ENCODE measurements at regions not wholly inside any gene's neighbourhood (a gene's known extent, or its start where the extent isn't known, plus 50 kb on each side); places are given as distances from the start of the nearest gene placed in this dataset.

DNA sequence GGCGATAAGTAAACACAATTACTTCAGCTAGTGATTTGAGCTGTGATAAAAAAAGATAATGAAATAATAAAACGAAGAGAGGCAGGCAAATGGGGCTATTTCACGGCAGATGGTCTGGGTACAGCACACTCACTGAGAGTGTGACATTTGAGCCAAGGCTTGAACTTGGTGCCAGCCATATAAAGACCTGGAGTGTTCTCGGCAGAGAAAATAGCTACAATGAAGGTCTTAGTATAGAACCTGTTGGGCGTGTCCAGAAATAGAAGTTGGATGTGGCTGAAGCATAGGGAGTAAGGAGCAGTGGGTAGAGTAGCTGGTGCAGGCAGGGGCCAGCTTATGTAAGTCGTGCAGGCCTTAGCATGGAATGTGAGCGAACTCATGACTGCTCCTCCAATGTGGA, 660.3 kb upstream of the WWC1 start:
- TF ChIP-seq CTCF (IDR thresholded peaks at IDR 0.05; ENCODE audit: low read length) (no peak), EZH2 (IDR thresholded peaks at IDR 0.05; ENCODE audit: borderline replicate concordance, low read length) (no peak)
